LNCAP (cell line): ENCODE measurements at regions not wholly inside any gene's neighbourhood (a gene's known extent, or its start where the extent isn't known, plus 50 kb on each side); places are given as distances from the start of the nearest gene placed in this dataset.

Source experiments
- TF ChIP-seq, protein P1 (sequence below): fragments of 450-650 bp; IDR thresholded peaks from 2 replicates; pipeline ENCODE4 v1.5.1; 2017; ENCODE audit warnings: mild to moderate bottlenecking

DNA sequence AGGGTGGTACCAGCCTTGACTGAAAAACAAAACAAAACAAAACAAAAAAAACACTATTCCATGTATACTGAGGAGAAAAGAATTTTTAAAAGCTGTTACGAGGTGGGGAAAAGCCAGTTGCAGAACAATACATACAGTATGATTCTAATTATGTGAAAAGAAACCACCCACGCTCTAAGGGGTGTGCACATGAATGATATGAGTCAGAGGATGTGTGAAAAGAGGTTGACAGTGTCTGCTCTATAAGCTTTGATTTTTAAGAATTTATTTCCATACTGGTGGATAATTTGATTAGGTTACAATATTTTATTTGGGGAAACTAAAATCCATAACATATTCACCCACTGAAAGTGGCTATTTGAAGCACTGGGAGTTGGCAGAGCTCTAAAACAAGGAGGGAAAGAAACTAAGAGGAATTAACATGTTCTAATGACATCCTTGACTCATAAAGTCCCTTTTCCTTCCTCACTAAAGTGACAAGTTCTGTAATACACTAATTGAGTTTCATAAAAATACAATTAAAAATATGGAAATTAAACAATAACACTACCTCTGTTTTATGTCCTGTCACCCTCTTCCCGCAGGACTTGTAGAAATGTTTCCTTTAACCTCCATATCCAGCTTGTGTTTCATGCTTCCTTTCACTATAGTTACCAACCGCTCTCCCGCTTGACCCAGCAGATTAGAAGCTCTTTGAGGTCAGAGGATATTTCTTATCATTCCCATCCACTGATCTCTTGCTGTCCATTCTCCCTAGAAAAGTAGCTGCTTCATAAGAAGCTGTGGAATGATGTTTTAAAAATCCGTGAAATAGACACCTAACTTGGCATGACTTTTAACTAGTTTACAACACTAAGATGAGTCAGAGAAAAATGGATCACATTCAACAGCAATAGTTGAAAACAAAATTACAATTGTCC is 118.6 kb upstream of the CCDC28A start:
- TF ChIP-seq, protein P1, sequence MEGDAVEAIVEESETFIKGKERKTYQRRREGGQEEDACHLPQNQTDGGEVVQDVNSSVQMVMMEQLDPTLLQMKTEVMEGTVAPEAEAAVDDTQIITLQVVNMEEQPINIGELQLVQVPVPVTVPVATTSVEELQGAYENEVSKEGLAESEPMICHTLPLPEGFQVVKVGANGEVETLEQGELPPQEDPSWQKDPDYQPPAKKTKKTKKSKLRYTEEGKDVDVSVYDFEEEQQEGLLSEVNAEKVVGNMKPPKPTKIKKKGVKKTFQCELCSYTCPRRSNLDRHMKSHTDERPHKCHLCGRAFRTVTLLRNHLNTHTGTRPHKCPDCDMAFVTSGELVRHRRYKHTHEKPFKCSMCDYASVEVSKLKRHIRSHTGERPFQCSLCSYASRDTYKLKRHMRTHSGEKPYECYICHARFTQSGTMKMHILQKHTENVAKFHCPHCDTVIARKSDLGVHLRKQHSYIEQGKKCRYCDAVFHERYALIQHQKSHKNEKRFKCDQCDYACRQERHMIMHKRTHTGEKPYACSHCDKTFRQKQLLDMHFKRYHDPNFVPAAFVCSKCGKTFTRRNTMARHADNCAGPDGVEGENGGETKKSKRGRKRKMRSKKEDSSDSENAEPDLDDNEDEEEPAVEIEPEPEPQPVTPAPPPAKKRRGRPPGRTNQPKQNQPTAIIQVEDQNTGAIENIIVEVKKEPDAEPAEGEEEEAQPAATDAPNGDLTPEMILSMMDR: no peak

DNA sequence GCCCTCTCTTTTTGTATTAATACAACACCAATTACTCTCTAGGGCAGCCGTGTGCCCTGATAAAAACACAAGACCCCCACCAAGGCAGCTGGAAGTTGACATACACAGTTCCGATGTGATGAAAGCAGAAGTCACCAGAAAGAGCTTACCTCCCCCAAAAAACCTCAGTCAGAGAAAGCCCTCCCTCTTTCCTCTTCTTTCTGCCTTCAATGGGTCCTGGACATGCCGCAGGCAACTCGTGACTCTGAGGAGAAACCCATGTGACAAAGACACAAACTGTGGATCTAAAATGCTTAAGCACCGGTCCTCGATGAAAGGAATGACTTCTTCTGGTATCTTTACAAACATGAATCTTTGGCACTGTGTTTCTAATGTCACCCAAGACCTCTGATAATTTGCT is 117.7 kb upstream of the CCDC28A start:
- TF ChIP-seq, protein P1: no peak

DNA sequence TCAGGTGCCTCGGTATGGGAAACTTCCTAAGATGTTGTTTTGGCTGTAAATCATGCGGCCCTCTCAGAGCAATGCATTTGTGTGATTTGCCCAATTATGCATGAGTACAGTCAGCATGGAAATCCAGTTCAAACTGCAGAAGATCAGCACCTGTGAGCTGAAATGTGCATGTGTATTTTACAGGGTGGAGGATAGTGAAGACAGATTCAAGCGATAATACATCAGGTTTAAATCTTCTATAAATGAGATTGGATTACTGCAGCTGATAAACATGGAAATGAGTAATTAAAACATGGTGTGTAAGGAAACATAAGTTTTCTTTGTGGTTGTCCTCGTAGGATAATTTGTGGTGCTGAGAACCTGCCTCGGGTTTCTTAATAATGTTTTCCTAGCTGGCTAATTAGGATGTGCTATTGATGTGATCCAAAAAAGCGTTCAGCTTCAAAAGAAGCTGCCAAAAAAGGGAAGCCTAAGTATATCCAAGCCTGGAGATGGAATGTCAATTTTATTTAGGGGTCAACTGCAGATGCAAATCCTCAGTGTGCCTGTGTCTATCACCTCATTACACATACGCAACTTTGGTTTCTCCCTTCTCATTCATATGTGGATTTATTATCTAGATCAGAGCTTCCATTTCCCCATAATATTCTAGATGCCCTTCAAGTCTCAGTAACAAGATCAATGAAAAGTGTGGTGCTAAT is 117.1 kb upstream of the CCDC28A start:
- TF ChIP-seq, protein P1: no peak

DNA sequence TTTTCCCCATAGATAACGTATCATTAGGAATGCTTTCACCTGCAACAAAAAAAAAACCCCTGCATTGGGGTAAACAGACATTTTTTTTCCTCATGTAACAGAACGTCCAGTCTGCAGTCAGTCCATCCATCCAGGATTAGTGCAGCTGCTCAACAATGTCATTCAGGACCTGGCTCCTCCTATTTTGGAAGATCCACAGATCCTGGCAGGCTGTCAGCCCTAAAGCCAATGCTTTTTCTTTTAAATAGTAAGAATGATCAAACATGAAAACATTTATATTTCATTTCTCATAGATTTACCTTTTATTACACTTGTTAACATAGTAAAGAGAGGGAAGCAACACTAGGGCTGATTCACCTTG is 116.5 kb upstream of the CCDC28A start:
- TF ChIP-seq, protein P1: no peak

GRCh38 chr6:138659998-138660397 is 113.6 kb upstream of the CCDC28A start:
- TF ChIP-seq, protein P1: no peak

DNA sequence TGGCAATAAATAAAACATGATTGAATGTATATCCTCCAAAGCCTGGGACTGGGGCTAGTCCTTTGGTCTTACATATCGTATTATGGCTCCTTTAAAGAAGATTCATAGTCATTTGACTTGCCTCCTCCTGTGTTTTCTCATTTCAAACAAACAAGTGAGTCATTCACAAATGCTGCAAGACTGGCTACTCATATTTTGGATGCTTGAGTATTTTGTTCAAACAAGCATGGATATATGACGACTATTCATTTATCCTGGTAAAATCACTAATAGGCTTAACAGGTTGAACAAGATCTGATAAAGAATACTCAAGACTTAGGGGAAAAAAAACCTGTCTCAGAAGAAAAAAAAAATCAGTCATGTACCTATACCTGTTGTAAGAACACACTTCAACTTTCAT is 111.1 kb upstream of the CCDC28A start:
- TF ChIP-seq, protein P1: no peak

DNA sequence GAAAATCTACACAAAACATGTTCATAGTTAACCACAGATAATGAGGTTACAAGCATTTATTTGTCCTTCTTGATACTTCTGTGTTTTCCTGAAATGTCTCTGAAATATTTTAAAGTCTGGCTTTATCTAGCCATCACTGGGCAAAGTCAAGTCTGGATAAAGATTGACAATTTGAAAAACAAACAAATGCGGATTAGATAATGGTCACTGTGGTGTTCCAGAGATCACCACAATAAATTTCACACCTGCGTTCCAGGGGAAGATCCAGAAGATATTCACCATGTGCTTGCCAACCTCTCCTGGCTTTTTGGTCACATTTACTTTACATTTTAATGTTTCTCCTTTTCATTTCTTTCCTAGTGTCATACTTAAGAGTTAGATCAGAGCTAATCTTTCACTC is 109.7 kb upstream of the CCDC28A start:
- TF ChIP-seq, protein P1: no peak
